AG08395 (cell line): ENCODE measurements at regions not wholly inside any gene's neighbourhood (a gene's known extent, or its start where the extent isn't known, plus 50 kb on each side); places are given as distances from the start of the nearest gene placed in this dataset.
A peak's percentile ranks its signal among the peaks of the same experiment; 100 is the strongest.

Experiments used
- DNase-seq: peaks from one replicate; pipeline ENCODE4 v3.0.0; 2012; ENCODE audit warnings: mixed read lengths, low spot score

DNA sequence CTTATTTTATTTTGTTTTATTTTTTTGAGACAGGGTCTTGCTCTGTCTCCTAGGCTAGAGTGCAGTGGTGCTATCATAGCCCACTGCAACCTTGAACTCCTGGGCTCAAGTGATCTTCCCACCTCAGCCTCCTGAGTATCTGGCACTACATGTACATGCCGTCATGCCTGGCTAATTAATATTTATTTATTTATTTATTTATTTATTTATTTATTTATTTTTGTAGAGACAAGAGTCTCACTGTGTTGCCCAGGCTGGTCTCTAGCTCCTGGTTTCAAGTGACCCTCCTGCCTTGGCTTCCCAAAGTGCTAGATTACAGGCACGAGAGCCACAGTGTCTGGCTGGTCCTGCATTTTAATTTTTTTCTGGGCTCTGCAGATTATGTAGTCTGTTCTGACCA is 84.9 kb upstream of the BCOR start:
- no peak for DNase-seq

DNA sequence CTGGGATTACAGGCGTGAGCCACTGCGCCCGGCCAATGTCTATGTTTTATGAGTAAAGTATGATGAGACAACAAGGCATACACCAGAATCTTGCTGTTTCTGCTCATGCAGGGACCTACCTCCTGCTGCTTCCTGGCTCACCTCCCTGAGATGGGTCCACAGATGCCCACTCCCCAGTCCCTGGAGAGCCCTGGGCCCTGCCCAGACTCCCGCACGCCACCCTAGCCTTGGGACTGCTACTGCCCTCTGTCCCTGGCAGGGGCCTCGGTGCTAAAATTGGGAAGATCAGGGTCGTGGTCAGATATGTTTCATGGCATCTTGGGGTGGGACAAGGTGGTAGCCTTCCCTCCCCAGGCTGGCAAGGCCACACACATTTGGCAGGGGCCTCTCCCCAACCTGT is 84.3 kb upstream of the BCOR start:
- DNase-seq, result no peak

DNA sequence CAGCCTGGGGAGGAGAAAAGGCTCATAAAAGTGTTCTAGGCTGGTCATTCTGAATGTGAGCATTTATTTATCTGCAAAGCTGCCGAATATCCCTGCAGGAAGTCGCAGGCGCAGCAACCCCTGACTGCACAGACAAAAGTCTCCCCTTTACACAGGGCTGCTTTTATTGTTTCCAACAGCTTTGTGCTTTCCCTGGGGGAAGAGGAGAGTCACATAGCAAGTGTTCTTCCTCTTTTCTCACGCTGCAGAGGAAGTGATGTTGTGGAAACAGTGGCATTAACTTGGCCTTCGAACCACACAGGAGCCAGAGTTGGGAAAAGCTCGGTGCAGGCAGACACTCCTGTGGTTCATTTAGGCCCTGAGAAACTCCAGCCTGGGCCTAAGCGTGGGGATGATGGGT is 81.5 kb upstream of the BCOR start:
- DNase-seq, result no peak

DNA sequence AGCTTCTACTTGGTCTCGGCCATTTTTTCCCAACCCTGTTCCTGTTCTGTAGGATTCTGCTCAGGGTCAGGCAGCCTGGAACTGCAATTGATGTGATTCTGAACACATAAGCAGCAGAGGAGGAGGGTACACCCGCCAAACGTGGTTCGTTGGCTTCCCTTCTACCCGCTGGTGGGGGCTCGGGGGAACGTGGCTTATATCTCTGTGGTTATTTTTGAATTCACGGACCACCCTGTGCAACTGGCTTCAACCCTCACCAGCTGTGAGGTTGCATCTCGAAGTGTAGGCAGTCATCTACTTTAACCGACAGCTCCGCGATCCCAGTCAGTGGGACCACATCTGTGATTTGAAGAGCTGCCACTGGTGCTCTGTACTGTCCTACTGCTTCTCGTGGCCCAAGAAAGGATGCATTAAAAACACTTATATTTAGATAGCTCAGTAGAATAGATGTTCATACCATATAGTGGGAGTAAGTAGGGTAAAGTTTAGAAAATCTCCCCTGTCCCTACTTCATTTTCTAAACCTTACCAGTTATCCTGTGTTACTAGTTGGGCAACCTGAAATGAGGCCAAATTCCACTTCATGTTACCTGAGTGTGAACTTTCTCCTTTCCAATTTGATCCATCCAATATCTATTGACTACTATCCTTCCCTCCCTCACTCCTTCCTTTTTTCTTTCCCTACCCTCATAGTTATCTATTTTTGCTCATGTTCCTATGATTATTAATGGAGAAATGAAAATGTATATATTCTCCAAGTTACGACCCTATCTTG is 80.4 kb upstream of the BCOR start:
- DNase-seq, result no peak

DNA sequence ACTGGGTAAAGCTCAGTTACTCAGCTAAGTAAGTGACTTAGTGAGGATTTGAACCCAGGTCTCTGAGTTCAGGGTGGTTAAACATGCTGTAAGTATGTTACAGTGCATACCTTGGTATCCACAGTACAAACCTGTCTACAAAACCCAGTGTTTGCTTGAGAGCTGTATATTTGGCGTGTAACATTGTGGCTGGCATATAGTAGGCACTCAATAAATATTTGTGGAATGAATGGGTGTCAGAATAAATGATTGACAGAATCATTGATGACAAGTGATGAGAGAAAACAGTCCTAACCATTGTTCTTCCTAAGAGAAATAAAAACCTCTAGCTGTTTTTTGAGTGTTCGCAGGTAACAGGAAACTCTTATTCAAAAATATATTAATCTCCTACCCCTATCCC is 79.7 kb upstream of the BCOR start:
- no peak for DNase-seq

DNA sequence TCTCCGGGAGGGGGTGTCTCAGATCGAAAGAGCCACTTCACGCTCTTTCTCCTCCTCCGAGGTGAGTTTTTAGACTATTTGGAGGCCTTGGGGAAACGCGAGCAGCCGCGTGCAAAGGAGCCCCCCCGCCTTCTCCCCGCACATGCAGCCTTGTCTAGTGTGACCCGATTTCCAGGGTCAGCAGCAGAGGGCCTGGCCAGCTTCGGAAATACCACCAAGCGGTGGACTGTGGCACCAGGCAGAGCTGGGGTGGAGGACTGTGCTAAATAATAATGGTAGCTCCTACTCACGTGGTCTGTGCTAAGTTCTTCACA is 79.3 kb upstream of the BCOR start:
- DNase-seq, result no peak

DNA sequence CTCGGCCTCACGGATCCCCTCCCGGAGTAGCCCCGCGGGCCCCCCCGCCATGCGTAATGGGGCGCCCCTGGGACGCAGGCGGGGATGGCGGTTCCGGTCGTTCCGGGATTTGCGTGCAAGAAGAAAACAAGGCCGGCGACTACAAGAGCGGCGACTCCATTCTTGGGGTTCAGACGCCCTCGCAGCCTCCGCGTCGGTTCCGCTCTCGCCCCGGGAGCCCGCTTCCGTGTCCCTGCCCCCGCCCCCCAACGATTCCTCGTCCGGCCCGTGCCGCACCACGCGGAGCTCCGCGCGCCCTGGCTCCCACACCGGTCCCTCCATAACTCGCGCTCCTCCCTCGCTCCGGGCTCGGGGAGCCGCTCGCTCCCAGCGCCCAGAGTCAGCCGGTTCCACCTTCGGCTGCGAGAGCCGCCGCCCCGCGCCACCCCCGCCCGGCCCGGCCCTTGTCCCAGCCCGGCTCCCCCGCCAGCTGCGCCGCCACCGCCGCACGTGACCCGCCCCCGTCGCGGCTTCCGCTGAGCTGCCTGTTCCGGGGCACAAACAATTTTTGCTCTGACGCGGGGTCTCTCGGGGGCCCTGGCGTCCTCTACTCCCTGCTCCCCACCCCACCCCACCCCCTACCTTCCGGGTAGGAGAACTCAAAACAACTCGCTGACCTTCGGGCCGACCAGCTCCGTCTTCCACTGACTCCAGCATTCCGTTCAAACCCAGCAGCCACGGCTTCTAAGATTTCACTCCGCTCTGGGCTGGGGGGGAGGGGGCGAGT is 78.8 kb upstream of the BCOR start:
- DNase-seq, result peak; percentile 34

DNA sequence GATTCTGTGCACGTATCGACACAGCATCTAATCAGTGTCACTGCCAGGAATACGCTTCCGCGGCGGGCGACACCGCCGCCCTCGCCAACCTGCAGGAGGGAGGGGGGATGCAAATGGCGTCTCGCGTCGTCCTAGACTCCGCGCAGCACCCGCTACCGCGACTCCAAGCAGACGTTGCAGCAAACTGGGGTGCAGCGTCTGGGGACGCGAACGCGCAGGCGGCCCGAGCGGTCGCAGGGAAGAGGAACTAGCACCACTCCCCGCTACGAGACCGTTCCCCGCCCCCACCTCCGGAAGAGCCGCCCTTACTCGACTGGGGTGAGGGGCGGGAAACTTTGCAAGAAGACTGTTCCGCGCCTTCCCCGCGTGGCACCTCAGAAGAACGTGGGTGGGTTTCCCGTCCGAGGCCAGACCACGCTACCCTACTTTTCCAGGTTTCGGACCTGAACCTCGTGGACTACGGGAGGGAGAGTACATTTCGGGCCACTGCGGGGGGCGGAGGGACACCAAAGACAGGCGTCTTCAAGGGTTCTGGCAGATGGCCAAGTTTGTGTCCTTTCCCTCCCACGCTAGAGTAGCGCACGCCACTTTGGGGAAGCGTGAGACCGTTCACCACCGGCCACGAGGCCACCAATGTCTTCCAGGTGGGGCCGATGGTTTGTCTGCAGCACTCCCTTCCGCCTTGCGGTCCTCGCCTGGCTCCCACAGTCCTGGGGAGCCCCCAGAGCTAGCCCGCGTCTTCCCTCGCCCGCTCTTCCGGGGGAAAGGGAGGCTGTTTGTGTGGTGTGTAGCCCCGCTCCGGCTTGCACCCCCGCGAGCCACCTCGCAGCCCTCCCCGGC is 78.0 kb upstream of the BCOR start:
- DNase-seq, result peak; percentile 21

DNA sequence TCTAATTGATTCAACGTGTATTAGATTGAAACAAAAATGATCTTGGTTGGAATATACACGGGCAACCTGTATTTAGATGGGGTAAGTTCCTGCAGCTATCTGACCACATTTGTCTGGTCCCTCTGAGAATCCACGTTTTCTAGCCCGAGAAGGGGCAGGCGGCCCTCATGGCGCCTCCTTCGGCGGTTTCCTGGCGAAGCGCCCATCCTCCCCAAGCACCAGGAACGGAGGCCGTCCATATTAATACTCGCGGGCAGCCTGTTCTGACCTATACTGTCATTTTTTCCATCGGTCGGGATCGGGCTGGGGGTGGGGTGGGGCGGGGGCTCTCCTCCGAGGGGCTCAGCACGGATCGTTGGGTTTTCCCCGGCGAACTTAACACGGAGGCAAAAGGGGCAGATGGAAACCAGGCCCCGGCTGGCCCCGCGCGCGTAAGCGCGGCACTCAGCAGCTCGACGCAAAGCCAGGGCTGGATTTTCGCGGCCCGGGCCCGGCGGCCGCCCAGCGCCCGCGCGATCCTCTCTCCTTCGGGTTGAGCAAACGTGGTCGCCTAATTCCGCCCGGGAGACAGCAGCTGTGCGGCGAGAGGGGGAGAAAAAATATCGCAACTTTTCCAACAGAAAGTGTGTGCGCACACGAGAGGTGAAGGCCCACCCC is 77.2 kb upstream of the BCOR start:
- no peak for DNase-seq

DNA sequence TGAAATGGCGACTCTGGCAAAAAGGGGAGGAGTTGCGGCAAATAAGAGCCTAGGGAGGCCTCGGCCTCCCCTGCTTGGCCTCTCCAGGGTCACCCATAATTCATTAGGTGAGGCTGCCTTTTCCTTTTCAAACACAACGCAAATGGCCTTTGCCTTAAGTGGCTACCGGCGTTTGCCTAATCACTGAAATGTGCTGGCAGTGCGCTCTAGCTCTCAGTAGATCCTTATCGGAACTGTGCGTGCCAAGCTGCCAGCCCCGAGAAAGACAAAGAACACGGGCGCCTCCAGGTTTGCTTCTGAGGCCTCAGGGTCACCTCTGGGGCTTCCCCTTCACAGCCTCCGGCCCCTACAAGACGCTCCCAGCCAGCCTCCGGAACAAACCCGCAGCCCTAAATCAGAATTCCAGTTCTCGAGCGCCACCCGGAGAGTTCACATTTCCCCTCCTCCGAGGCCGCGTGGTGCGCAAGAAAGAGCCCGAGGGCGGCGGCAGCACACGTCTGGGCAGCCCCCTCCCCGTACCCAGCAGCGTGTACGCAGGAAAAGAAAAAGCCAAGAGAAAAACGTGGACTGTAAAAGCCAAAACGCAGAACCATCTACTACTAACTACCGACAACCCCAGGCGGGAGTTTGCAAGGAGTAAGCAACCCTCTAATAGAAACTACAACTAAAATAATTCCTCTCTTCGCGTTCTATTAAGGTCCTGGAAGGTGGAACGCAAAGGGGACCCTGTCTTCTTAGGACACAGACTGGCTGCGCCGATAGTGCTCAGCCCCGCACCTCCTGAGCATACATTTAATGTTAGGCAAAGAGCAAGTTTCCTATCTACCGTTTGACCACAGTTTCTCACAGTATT is 76.5 kb upstream of the BCOR start:
- DNase-seq, result no peak

DNA sequence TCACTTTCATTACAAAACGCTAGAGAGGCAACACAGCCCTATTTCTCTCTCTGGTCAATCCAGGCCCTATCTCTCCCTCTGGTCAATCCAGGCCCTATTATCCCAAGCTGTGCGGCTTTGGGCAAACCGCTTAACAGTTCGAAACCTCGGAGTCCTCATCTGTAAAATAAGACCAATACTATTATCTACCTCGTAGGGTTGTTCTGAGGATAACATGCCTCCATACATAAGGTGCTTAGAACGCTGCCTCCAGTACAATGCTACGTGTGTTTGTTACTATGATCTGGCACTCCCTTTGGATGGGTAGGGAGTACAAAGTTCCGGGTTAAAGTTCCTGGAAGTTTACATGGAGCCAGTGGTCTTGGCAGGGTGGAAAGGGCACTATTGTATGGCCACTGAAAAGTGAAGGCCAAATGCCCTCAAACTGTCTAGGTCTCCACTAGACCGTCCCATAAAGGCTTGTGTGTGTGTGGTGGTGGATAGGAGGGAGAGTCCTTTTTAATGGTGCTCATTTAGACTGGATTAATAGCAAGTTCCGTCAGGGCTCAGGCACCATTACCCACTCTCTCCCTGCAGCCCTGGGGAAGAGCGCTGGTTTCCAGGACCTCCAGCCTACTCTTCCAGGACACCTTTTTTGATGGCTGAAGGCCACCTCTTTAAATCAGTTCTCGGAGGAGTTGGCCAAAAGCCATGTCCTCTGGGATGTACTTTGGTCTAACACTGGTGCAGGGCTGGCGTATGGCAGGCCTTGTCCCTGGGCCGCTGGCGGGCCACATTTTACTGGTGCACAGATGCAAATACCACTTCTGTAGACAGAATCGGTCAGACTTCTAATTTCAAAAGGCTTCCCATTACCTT is 75.6 kb upstream of the BCOR start:
- no peak for DNase-seq

DNA sequence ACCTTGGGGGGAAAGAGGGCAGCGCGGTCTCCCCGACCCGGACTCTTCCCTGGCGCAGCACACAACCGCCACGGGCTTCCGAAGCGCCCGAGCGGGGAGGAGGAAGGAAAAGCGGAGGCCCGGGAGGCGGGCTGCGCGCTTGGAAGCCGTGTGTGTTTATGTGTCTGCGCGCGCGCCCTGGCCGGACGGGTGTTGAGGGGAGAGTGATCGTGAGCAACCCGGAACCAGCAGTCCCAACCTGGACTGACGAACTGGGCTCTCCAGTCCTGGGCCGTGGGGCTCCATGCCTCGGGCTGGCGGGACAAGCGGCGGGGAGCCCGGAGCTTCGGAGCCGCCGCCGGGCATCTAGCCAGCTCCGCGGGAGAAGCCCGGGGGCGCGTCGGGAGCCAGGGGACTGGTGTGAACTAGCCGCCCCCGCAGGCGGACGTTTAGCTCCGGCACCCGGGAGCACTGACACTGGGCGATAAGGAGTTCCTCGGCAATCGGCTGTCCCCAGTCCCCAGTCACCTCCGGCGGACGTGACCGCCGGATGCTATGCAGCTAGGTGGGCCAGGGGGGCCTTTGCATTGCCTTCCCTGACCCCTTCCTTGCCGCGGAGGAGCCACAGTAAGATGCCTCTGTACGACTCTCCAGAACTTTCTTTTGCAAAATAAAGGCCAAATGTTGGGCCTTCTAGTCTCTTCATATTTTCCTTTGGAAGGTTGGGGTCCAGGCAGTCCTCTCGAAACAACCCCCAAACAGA is 74.8 kb upstream of the BCOR start:
- no peak for DNase-seq

DNA sequence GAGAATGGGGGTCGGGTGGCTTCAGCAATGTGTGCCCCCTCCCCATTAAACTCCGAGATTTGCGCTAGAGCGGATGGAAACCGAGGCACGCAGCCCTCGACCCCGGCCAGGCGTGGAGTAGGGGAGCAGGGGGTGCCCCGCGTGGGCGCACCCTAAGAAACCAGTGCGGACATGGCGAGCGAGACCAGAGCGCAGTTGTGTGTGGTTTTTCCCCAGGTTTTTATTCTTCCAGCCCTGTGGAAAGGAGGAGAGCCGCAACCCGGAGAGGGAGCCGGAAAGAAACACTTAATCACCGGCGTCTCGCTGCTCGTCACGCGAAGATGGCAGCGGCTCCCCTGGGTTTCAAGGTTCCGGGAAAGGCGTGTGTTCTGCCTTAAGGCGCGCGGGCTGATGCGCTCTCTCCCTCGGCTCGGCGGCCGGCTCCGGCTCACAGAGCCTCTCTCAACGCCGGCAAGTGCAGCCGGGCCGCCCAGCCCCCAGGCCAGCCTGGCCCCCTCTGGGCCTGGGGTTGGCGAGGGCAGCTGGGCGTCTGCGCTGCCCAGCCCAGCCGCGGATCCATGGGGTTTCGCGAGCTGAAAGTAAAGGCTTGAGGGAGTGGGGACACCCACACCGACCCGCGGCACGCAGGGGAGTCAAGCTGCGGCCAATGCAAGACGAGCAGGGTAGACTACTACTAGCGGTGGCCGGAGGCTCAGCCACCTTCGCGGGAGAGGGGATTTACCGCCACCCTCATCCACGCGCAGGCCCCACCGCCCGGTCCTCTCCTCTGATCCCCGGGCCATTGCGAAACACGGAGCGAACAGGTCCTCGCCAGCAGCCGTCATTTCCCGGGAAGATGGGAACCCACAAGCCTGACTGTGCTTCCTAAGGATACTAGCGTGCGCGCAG is 74.0 kb upstream of the BCOR start:
- no peak for DNase-seq

DNA sequence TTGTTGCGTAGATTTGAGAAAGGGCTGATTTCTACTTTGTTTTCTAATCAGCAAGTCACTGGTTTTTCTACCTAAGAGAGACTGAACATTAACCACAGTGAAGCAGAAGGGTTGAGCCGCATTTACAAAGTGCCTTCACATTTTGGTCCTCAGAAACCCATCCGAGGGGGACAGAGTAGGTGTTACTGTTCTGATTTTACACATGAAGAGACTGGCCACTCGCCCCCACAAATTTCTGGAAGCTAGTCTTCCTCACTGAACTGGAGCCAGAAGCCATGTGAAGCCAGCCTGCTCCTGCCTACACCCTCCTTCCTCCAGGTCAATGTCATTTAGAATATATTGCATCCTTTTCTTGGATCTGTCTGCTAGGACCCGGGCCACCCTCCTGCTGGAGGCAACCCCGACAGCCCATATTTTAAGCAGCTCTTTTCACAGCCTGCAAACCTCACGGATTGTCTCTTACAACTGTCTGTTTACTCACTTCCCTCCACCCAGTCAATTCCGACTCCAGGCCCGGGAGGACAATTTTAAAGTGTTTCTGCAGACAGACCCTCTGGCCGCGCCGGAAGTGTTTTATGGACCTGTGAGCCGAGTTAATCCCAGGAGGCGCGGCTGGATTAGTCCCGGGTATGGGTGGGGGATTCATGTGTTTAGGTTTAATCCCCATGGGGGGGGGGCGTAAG is 73.2 kb upstream of the BCOR start:
- DNase-seq, result no peak

DNA sequence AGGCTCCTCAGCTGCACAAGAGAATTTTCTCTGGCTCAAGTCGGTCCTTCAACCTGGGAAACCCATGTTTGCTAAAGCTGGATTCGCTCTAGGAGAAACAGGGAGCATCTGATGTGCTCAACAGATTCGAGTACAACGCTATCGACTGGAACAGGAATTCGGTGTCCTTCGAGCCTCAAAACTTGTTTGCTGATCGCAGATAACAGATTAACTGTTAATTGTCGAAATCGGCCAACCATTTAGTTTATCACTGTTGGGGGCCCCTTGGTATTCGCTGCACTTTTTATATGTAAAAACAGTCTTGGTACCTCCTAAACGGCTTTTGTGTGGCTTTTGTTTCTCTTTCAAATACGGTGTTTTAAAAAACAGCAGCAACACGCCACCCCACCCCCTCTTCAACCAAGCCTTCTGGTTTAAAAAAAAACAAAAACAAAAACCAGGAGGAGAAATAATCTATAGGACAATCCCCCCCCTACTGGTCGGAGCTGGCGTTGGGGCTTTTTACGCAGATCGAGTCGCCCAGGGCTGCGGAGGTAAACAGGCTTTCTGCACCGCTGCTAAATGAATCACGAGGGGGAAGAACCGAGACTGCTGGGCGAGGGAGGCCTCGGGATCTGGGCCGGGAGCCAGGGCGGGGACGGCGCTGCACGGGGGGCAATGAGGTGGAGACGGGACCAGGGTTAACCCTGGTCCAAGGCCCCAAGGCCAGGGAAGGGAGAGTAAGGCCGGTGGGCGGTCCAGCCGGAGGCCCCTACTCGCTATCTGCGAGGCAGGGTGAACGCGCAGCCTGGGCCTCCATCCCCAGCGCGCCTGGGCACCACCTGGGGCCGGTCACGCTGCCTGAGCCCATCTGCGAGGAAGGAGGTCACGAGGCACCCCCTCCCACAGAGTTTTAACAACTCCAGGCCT is 71.7 kb upstream of the BCOR start:
- peak; percentile 57 for DNase-seq

DNA sequence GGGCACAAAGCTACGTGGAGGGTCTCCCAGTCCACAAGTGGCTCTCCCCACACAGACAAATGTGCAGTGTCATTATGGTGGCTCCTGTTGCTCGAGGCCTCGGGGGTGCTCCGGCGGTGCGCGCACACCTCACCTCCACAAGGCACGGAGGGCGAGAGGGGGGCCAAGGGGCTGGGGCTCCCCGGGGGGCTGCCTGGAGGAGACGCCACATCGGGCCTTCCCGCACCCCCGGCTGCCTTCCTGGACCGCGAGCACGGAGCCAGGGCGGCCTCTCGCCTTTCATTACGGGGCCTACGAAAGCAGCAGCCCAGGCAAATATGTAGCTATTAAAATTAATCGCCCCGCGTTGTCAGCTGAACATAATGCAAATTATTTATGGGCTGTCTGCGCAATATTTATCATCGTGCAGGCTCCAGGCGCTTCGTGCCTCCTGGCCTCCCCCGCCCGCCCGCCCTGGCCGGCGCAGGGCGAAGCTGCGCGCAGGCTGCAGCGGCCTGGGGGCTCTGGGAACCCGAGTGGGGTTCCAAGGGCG is 70.8 kb upstream of the BCOR start:
- no peak for DNase-seq
